ENCODE measurements at regions not wholly inside any gene's neighbourhood (a gene's known extent, or its start where the extent isn't known, plus 50 kb on each side); places are given as distances from the start of the nearest gene placed in this dataset.
A peak's percentile ranks its signal among the peaks of the same experiment; 100 is the strongest.

- Mint-ChIP-seq H3K4me1 (no peaks in the 10 kb centered on the region), H3K4me3 (no peak overlapping the region), H3K9me3 (peaks cover 0 to 4% (median 0%) of the 10 kb centered on the region in 3 donors), H3K27me3 (no peaks in the 10 kb centered on the region), H3K27ac (no peak overlapping the region), H3K36me3 (no peaks in the 10 kb centered on the region)
Measured at GRCh38 chrX:84611843-84612636, 109.8 kb upstream of the HDX start.

DNA sequence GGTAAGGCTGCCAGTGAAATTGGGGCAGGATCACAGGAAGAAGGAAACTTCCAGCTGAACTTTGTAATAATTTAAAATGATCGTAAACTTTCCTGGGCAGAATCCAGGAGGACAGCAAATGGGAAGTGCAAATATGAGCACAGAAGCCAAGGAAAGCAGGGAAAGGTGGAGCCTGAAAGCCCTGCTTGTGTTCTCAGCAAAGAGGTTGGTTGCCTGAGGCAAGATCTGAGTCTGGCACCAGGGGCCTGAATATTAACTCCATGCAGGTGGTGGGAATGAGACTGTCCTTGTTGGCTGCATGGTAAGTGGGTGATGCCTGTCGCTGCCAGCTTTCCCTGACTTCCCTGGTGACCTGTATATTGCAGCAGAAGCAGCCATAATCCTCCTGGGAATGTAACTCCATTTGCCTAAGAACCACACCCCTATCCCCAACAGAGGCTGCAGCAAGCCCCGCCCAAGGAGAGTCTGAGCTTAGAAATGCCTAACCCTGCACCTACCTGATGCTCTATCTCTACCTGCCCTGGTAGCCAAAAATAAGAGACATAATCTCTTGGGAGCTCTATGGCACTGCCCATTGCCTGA, 132.0 kb upstream of the HDX start:
- Mint-ChIP-seq H3K36me3 (no peaks in the 10 kb centered on the region), H3K4me1 (no peaks in the 10 kb centered on the region), H3K27me3 (peaks cover 2% of the 10 kb centered on the region), H3K27ac (peak overlapping the region in 1 of 3 donors; percentile 1), H3K4me3 (no peak overlapping the region), H3K9me3 (peaks cover 0 to 6% (median 3%) of the 10 kb centered on the region in 3 donors)

DNA sequence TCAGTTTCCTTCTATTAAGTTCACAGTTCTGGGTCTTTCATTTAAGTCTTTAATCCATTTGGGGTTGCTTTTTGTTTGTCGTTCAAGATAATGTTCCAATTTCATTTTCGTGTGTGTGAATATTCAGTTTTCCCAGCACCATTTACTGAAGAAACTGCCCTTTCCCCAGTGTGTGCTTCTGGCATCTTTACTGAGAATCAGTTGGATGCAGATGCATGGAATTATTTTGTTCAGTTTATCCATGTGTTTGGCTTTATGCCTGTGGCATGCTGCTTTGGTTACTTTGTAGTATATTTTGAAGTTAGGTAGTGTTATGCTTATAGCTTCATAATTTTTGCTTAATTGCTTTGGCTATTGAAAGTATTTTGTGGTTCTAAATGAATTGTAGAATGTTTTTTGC, 163.8 kb upstream of the HDX start:
- H3K4me1 Mint-ChIP-seq, result no peaks in the 10 kb centered on the region
- H3K36me3 Mint-ChIP-seq, result no peaks in the 10 kb centered on the region
- no peaks in the 10 kb centered on the region for H3K9me3 Mint-ChIP-seq
- H3K27ac Mint-ChIP-seq, result no peak overlapping the region
- H3K27me3 Mint-ChIP-seq, result no peaks in the 10 kb centered on the region
- no peak overlapping the region for H3K4me3 Mint-ChIP-seq

DNA sequence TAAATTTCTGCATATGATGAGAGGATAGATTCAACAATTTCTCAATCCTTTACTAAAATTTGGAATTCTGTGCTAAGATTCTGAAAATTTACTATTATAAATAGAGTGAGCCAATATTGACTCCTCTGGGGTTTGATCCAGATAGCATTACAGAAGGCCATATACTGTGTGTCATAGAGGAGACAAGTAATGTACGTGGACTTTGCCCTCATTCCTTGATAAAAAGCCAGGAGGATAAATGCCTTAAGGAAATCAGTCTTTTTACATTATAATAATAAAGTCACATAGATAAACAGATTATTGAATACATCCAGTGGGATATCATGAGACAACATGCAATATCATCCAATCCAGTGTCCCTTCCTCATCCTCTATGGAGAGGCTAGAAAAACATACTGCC, 188.0 kb upstream of the HDX start:
- Mint-ChIP-seq H3K9me3 (peaks cover 0 to 4% (median 0%) of the 10 kb centered on the region in 3 donors), H3K4me3 (no peak overlapping the region), H3K27ac (no peak overlapping the region), H3K4me1 (no peaks in the 10 kb centered on the region), H3K27me3 (no peaks in the 10 kb centered on the region), H3K36me3 (no peaks in the 10 kb centered on the region)

DNA sequence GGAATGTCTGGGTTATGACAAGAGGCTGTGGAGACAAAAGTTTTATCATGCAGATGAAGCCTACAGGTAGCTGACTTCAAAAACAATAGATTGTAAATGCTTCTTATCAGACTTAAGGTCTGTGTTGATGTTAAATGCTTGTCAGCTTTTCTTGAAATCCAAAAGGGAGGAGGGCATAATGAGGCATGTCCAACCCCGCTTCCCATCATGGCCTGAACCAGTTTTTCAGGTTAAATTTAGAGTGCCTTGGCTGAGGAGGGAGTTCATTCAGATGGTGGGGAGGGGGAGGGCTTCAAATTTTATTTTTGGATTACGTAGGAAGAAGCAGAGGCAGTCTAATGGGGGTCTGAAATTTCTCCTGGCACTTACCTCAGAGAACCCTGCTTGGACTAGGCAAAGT, 207.7 kb upstream of the HDX start:
- no peaks in the 10 kb centered on the region for H3K36me3 Mint-ChIP-seq
- peaks cover 0 to 1% (median 0%) of the 10 kb centered on the region in 3 donors for H3K9me3 Mint-ChIP-seq
- H3K27ac Mint-ChIP-seq, result no peak overlapping the region
- H3K27me3 Mint-ChIP-seq, result peaks cover 2% of the 10 kb centered on the region
- H3K4me1 Mint-ChIP-seq, result peaks cover 0 to 3% (median 0%) of the 10 kb centered on the region in 3 donors
- no peak overlapping the region for H3K4me3 Mint-ChIP-seq

- H3K9me3 Mint-ChIP-seq, result peaks cover 0 to 1% (median 0%) of the 10 kb centered on the region in 3 donors
Measured at GRCh38 chrX:84710611-84711010, 208.4 kb upstream of the HDX start.

DNA sequence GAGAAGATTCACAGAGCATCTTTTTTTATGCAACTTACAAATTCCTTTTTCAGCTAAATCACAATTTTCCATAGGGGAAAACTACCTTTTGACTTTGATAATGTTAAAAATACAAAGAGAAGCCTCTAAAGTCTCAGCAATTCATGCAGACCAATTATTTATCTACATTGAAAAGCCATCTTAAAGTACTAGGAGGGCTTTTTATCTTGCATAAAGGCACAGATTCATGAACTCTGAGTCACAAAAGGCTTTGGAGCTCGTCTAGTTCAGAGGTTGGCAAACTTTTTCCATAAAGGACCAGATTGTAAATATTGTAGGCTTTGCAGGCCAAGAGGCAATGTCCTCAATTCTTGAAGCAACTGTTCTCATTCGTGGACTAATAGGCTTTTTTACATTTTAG, 210.4 kb upstream of the HDX start:
- H3K9me3 Mint-ChIP-seq, result peaks cover 0 to 1% (median 0%) of the 10 kb centered on the region in 3 donors
- no peaks in the 10 kb centered on the region for H3K36me3 Mint-ChIP-seq
- H3K27ac Mint-ChIP-seq, result no peak overlapping the region
- H3K4me1 Mint-ChIP-seq, result peaks cover 0 to 12% (median 10%) of the 10 kb centered on the region in 3 donors
- no peak overlapping the region for H3K4me3 Mint-ChIP-seq
- H3K27me3 Mint-ChIP-seq, result peaks cover 2% of the 10 kb centered on the region

More at GRCh38 chrX:84710611-84711010, 208.4 kb upstream of the HDX start:
- Mint-ChIP-seq H3K4me3 (no peak overlapping the region), H3K36me3 (no peaks in the 10 kb centered on the region), H3K27me3 (peaks cover 2% of the 10 kb centered on the region), H3K27ac (no peak overlapping the region), H3K4me1 (peaks cover 0 to 10% (median 6%) of the 10 kb centered on the region in 3 donors)

DNA sequence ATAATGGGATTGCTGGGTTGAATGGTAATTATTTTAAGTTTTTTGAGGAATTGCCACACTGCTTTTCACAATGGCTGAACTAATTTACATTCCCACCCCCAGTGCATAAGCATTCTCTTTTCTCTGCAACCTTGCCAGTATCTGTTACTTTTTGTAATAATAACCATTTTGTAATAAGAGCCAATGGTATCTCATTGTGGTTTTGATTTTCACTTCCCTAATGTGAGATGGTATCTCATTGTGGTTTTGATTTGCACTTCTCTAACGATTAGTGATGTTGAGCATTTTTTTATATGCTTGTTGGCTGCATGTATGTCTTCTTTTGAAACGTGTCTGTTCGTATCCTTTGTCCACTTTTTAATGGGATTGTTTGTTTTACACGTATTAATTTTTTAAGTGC, 213.1 kb upstream of the HDX start:
- H3K36me3 Mint-ChIP-seq, result no peaks in the 10 kb centered on the region
- no peaks in the 10 kb centered on the region for H3K27me3 Mint-ChIP-seq
- H3K27ac Mint-ChIP-seq, result no peak overlapping the region
- H3K4me3 Mint-ChIP-seq, result no peak overlapping the region
- H3K4me1 Mint-ChIP-seq, result peaks cover 0 to 12% (median 10%) of the 10 kb centered on the region in 3 donors
- H3K9me3 Mint-ChIP-seq, result no peaks in the 10 kb centered on the region

DNA sequence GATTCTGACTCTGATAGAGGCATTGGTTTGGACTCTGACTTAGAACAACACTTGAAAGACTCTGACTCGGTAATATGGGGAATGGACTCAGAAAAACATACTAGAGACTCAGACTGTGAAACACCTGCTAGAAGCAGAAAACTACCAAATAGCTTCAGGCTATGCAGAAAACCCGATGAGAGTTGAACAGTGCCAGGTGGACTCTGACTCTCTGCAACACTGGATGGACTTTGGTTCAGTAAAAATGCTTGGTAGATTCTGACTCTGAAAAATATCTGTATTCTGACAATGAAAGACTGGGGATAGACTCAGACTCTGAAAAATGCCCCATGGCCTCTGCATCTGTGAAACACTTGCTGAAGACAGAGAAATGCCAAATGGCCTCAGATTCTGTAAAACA, 215.1 kb upstream of the HDX start:
- Mint-ChIP-seq H3K4me1 (peaks cover 0 to 12% (median 10%) of the 10 kb centered on the region in 3 donors), H3K36me3 (no peaks in the 10 kb centered on the region), H3K4me3 (no peak overlapping the region), H3K9me3 (no peaks in the 10 kb centered on the region), H3K27me3 (no peaks in the 10 kb centered on the region), H3K27ac (no peak overlapping the region)

DNA sequence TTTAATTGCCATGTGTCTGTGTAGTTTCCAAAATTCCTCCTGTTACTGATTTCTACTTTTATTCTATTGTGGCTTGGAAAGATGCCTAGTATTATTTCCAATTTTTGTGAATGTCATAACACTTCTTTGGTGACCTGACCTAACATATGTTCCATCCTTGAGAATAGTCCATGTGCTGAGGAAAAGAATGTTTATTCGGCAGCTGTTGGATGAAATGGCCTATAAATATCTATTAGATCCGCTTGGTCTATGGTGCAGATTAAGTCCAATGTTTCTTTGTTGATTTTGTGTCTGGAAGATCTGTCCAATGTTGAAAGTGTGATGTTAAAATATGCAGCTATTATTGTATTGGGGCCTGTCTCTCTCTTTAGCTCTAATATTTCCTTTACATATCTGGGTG, 219.2 kb upstream of the HDX start:
- Mint-ChIP-seq H3K4me1 (peaks cover 0 to 2% (median 0%) of the 10 kb centered on the region in 3 donors), H3K9me3 (no peaks in the 10 kb centered on the region), H3K4me3 (no peak overlapping the region), H3K27me3 (no peaks in the 10 kb centered on the region), H3K36me3 (no peaks in the 10 kb centered on the region), H3K27ac (no peak overlapping the region)

GRCh38 chrX:84724576-84724975, 222.3 kb upstream of the HDX start:
- Mint-ChIP-seq H3K27me3 (no peaks in the 10 kb centered on the region), H3K9me3 (no peaks in the 10 kb centered on the region), H3K4me1 (peaks cover under 1 to 2% (median 2%) of the 10 kb centered on the region in 3 donors), H3K27ac (no peak overlapping the region), H3K4me3 (no peak overlapping the region), H3K36me3 (no peaks in the 10 kb centered on the region)

- H3K4me1 Mint-ChIP-seq, result peaks cover 2 to 5% (median 3%) of the 10 kb centered on the region in 3 donors
- no peaks in the 10 kb centered on the region for H3K9me3 Mint-ChIP-seq
- no peaks in the 10 kb centered on the region for H3K36me3 Mint-ChIP-seq
- H3K27ac Mint-ChIP-seq, result no peak overlapping the region
- no peaks in the 10 kb centered on the region for H3K27me3 Mint-ChIP-seq
- no peak overlapping the region for H3K4me3 Mint-ChIP-seq
Measured at GRCh38 chrX:84729408-84729807, 227.2 kb upstream of the HDX start.

DNA sequence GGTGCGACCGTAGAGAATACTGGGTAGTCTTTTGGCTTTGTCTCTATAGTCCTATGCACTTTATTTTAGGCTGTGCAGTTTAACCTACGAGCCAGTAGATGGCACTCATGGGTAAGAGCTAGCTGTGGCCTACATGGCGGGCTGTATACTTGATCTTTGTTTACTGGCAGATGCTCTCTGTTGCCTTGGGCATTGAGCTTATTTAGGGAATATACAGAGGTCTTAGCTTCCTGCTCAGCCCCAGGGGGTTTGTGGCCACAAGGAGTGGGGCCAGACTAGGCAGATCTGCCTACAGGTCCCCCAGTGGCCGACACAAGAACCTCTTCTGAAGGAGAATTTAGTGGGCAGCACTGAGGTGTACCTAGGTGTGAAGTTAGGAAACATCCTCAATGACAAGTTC, 227.6 kb upstream of the HDX start:
- Mint-ChIP-seq H3K27ac (no peak overlapping the region), H3K36me3 (no peaks in the 10 kb centered on the region), H3K27me3 (no peaks in the 10 kb centered on the region), H3K4me1 (peaks cover 2 to 5% (median 3%) of the 10 kb centered on the region in 3 donors), H3K9me3 (no peaks in the 10 kb centered on the region), H3K4me3 (no peak overlapping the region)

DNA sequence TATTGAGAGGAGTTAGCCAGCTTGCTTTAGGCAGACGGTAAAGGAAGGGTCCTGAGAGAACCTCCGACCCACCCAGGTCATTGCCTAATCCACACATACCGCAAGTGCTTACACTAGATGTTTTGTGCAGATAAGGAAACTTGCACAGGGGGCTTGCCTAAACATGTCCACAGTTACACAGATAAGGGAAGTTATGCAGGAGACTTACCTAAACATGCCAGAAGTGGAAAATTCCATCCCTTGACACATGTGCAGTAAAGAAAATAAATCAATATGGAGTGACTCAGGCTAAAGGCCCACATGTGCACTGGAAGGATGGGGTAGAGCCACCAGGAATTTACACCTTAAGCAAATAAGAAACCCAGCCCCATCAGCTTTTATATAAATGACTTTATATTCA, 232.8 kb upstream of the HDX start:
- Mint-ChIP-seq H3K27me3 (no peaks in the 10 kb centered on the region), H3K27ac (no peak overlapping the region), H3K36me3 (no peaks in the 10 kb centered on the region), H3K4me1 (no peaks in the 10 kb centered on the region), H3K4me3 (no peak overlapping the region), H3K9me3 (peaks cover 0 to 2% (median 0%) of the 10 kb centered on the region in 3 donors)

GRCh38 chrX:84737471-84737871, 235.2 kb upstream of the HDX start:
- H3K4me3 Mint-ChIP-seq, result no peak overlapping the region
- peaks cover 0 to 2% (median 0%) of the 10 kb centered on the region in 3 donors for H3K9me3 Mint-ChIP-seq
- H3K36me3 Mint-ChIP-seq, result no peaks in the 10 kb centered on the region
- no peak overlapping the region for H3K27ac Mint-ChIP-seq
- no peaks in the 10 kb centered on the region for H3K27me3 Mint-ChIP-seq
- no peaks in the 10 kb centered on the region for H3K4me1 Mint-ChIP-seq

DNA sequence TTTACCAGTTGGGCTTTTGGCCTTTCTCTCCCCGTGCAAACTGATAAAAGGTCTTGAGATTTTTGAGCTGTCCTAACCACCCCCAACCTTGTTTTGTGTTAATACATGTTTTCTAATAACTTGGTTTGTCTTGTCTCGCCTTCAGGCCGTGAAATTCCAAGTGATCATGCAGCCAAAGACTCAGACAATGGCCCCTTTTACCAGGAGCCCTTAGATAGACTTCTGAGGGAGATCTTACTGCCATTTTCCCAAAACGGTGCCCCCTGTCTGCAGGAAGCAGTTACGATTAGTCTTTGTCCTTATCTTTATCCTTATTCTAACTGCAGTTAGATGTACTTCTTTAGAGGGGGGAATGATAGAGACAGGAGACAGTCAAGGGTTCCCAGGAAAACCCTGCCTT, 245.3 kb upstream of the HDX start:
- no peaks in the 10 kb centered on the region for H3K36me3 Mint-ChIP-seq
- no peak overlapping the region for H3K27ac Mint-ChIP-seq

More for the DNA sequence above, 245.3 kb upstream of the HDX start:
- Mint-ChIP-seq H3K9me3 (peaks cover 0 to 3% (median 0%) of the 10 kb centered on the region in 3 donors), H3K27me3 (peaks cover 4% of the 10 kb centered on the region), H3K4me1 (no peaks in the 10 kb centered on the region), H3K4me3 (no peak overlapping the region)

All from IgD-negative memory B cell (primary cell).